C4-2B (cell line): ENCODE measurements at regions not wholly inside any gene's neighbourhood (a gene's known extent, or its start where the extent isn't known, plus 50 kb on each side); places are given as distances from the start of the nearest gene placed in this dataset.

Source experiments
- ZFX ChIP-seq: fragments of 450-650 bp; IDR thresholded peaks from 2 replicates; pipeline ENCODE4 v1.6.1; 2017
- TF ChIP-seq, protein P1 (sequence below): fragments of 450-650 bp; conservative IDR thresholded peaks from 2 replicates; pipeline ENCODE4 v1.5.1; 2017; ENCODE audit warnings: mild to moderate bottlenecking

GRCh38 chr11:97856666-97857065, 1164.1 kb upstream of the CNTN5 start:
- TF ChIP-seq, protein P1, sequence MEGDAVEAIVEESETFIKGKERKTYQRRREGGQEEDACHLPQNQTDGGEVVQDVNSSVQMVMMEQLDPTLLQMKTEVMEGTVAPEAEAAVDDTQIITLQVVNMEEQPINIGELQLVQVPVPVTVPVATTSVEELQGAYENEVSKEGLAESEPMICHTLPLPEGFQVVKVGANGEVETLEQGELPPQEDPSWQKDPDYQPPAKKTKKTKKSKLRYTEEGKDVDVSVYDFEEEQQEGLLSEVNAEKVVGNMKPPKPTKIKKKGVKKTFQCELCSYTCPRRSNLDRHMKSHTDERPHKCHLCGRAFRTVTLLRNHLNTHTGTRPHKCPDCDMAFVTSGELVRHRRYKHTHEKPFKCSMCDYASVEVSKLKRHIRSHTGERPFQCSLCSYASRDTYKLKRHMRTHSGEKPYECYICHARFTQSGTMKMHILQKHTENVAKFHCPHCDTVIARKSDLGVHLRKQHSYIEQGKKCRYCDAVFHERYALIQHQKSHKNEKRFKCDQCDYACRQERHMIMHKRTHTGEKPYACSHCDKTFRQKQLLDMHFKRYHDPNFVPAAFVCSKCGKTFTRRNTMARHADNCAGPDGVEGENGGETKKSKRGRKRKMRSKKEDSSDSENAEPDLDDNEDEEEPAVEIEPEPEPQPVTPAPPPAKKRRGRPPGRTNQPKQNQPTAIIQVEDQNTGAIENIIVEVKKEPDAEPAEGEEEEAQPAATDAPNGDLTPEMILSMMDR, result no peak
- no peak for TF ChIP-seq ZFX
